Kasumi-1 (cell line): ENCODE measurements at regions not wholly inside any gene's neighbourhood (a gene's known extent, or its start where the extent isn't known, plus 50 kb on each side); places are given as distances from the start of the nearest gene placed in this dataset.
A peak's percentile ranks its signal among the peaks of the same experiment; 100 is the strongest.

ENCODE experiments used
- DNase-seq, 2 experiments: peaks; one replicate each; lab custom pipeline; 2025; lab: John Stamatoyannopoulos, UW

- DNase-seq, result no peak
Measured at GRCh38 chr10:61318429-61318828, 134.8 kb downstream of the TMEM26 start.

- no peak for DNase-seq
Measured at GRCh38 chr10:61317706-61318105, 135.5 kb downstream of the TMEM26 start.

- DNase-seq, result no peak
Measured at GRCh38 chr10:61316676-61317265, 136.4 kb downstream of the TMEM26 start.

GRCh38 chr10:61314273-61314672 is 138.9 kb downstream of the TMEM26 start:
- DNase-seq, result no peak

GRCh38 chr10:61313460-61313859 is 139.7 kb downstream of the TMEM26 start:
- DNase-seq, result peak in 1 of 2 experiments; percentile 8

- no peak for DNase-seq
Measured at GRCh38 chr10:61304746-61305145, 148.4 kb downstream of the TMEM26 start.

- no peak for DNase-seq
Measured at GRCh38 chr10:61302124-61302523, 151.1 kb downstream of the TMEM26 start.

GRCh38 chr10:61301575-61301974 is 151.6 kb downstream of the TMEM26 start:
- DNase-seq, result no peak

GRCh38 chr10:61299841-61300240 is 153.3 kb downstream of the TMEM26 start:
- no peak for DNase-seq

- DNase-seq, result no peak
Measured at GRCh38 chr10:61299156-61299555, 154.0 kb downstream of the TMEM26 start.

GRCh38 chr10:61298194-61298593 is 155.0 kb downstream of the TMEM26 start:
- no peak for DNase-seq

- no peak for DNase-seq
Measured at GRCh38 chr10:61296161-61296560, 157.0 kb downstream of the TMEM26 start.

- no peak for DNase-seq
Measured at GRCh38 chr10:61294131-61294530, 159.1 kb downstream of the TMEM26 start.

- DNase-seq, result no peak
Measured at GRCh38 chr10:61289813-61290212, 163.4 kb downstream of the TMEM26 start.

- DNase-seq, result peak; percentile 88 to 91
Measured at GRCh38 chr10:61286686-61287085, 166.5 kb downstream of the TMEM26 start.

GRCh38 chr10:61285749-61286148 is 167.4 kb downstream of the TMEM26 start:
- no peak for DNase-seq

GRCh38 chr10:61284222-61284890 is 168.8 kb downstream of the TMEM26 start:
- DNase-seq, result peak; percentile 77 to 85

GRCh38 chr10:61283481-61284221 is 169.5 kb downstream of the TMEM26 start:
- no peak for DNase-seq

- DNase-seq, result no peak
Measured at GRCh38 chr10:61283066-61283465, 170.1 kb downstream of the TMEM26 start.

GRCh38 chr10:61280303-61280702 is 172.9 kb downstream of the TMEM26 start:
- peak; percentile 18 to 34 for DNase-seq

GRCh38 chr10:61279400-61279799 is 173.8 kb downstream of the TMEM26 start:
- no peak for DNase-seq

- DNase-seq, result no peak
Measured at GRCh38 chr10:61278556-61278955, 174.6 kb downstream of the TMEM26 start.

GRCh38 chr10:61272781-61273180 is 180.4 kb downstream of the TMEM26 start:
- no peak for DNase-seq
